GM12872 (cell line): ENCODE measurements at regions not wholly inside any gene's neighbourhood (a gene's known extent, or its start where the extent isn't known, plus 50 kb on each side); places are given as distances from the start of the nearest gene placed in this dataset.

ENCODE experiments used
- TF ChIP-seq, protein P1 (sequence below): IDR thresholded peaks from 3 replicates; pipeline ENCODE4 v1.5.1; 2011; ENCODE audit warnings: low read depth, mild to moderate bottlenecking, low read length, moderate library complexity; ENCODE audit not compliant: insufficient read depth

- TF ChIP-seq, protein P1, sequence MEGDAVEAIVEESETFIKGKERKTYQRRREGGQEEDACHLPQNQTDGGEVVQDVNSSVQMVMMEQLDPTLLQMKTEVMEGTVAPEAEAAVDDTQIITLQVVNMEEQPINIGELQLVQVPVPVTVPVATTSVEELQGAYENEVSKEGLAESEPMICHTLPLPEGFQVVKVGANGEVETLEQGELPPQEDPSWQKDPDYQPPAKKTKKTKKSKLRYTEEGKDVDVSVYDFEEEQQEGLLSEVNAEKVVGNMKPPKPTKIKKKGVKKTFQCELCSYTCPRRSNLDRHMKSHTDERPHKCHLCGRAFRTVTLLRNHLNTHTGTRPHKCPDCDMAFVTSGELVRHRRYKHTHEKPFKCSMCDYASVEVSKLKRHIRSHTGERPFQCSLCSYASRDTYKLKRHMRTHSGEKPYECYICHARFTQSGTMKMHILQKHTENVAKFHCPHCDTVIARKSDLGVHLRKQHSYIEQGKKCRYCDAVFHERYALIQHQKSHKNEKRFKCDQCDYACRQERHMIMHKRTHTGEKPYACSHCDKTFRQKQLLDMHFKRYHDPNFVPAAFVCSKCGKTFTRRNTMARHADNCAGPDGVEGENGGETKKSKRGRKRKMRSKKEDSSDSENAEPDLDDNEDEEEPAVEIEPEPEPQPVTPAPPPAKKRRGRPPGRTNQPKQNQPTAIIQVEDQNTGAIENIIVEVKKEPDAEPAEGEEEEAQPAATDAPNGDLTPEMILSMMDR, result no peak
Measured at GRCh38 chr7:131276748-131277147, 50.9 kb upstream of the MKLN1 start.
